SK-N-SH (cell line): ENCODE measurements at regions not wholly inside any gene's neighbourhood (a gene's known extent, or its start where the extent isn't known, plus 50 kb on each side); places are given as distances from the start of the nearest gene placed in this dataset.

Source experiments
- EP300 ChIP-seq, 2 experiments: IDR thresholded peaks; 2 replicates each; pipeline versions ENCODE4 v1.4.0 to v1.6.1; 2012; ENCODE audit warnings: borderline replicate concordance in 1 of 2, low read depth in 1 of 2, low read length in 1 of 2
- FOSL2 ChIP-seq: IDR thresholded peaks from 2 replicates; pipeline ENCODE4 v1.4.0; 2012; ENCODE audit warnings: low read depth, mild to moderate bottlenecking, moderate library complexity, borderline replicate concordance
- MEF2A ChIP-seq: IDR thresholded peaks from 2 replicates; pipeline ENCODE4 v1.4.0; 2012; ENCODE audit warnings: low read depth, borderline replicate concordance
- NFIC ChIP-seq: IDR thresholded peaks from 2 replicates; pipeline ENCODE4 v1.4.0; 2012; ENCODE audit warnings: borderline replicate concordance
- NRF1 ChIP-seq: IDR thresholded peaks from 2 replicates; pipeline ENCODE4 v1.6.1; 2012; ENCODE audit warnings: low read depth, mild to moderate bottlenecking, low read length
- POLR2AphosphoS5 ChIP-seq: IDR thresholded peaks from 2 replicates; pipeline ENCODE4 v1.6.1; 2012; ENCODE audit warnings: low read depth, low read length
- TAF1 ChIP-seq: IDR thresholded peaks from 2 replicates; pipeline ENCODE4 v1.6.1; 2012; ENCODE audit warnings: low read depth, mild to moderate bottlenecking, low read length, moderate library complexity, borderline replicate concordance
- TCF12 ChIP-seq: IDR thresholded peaks from 2 replicates; pipeline ENCODE4 v1.4.0; 2012
- TF ChIP-seq, protein P1 (sequence below): fragments of 200-600 bp; sonication (generic); IDR thresholded peaks from 2 replicates; pipeline ENCODE4 v1.6.1; 2017; ENCODE audit warnings: antibody characterized with exemption, mild to moderate bottlenecking, moderate library complexity

- TF ChIP-seq FOSL2 (no peak), TAF1 (no peak), EP300 (IDR thresholded peaks at IDR 0.05; ENCODE audit: borderline replicate concordance in 1 of 2, low read depth in 1 of 2, low read length in 1 of 2) (no peak), POLR2AphosphoS5 (no peak), MEF2A (no peak), TCF12 (no peak), NFIC (no peak), NRF1 (no peak)
- TF ChIP-seq, protein P1, sequence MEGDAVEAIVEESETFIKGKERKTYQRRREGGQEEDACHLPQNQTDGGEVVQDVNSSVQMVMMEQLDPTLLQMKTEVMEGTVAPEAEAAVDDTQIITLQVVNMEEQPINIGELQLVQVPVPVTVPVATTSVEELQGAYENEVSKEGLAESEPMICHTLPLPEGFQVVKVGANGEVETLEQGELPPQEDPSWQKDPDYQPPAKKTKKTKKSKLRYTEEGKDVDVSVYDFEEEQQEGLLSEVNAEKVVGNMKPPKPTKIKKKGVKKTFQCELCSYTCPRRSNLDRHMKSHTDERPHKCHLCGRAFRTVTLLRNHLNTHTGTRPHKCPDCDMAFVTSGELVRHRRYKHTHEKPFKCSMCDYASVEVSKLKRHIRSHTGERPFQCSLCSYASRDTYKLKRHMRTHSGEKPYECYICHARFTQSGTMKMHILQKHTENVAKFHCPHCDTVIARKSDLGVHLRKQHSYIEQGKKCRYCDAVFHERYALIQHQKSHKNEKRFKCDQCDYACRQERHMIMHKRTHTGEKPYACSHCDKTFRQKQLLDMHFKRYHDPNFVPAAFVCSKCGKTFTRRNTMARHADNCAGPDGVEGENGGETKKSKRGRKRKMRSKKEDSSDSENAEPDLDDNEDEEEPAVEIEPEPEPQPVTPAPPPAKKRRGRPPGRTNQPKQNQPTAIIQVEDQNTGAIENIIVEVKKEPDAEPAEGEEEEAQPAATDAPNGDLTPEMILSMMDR = no peak
Measured at GRCh38 chr16:63230421-63231040, 1194.3 kb upstream of the CDH8 start.
